Mesenchymal stem cell (in vitro differentiated cells and primary cell): ENCODE measurements at regions not wholly inside any gene's neighbourhood (a gene's known extent, or its start where the extent isn't known, plus 50 kb on each side); places are given as distances from the start of the nearest gene placed in this dataset.
"Not testable (repeated sequence)": the region's sequence is repeated elsewhere in the genome, so short reads cannot be mapped to it uniquely, and the experiment has no call there.

Experiments
- DNase-seq: peaks from one replicate; pipeline ENCODE4 v3.0.0-alpha.2; 2013
- H2AFZ ChIP-seq: one replicate; pipeline ENCODE4 v1.6.1; 2013; ENCODE audit warnings: low read depth, mild to moderate bottlenecking, control low read depth, inconsistent platforms, low read length, moderate library complexity
- H2AK5ac ChIP-seq: 2 replicates; pipeline ENCODE4 v1.6.1; 2013; ENCODE audit warnings: low read length, moderate library complexity, mild to moderate bottlenecking, inconsistent platforms; ENCODE audit not compliant: severe bottlenecking
- H2BK120ac ChIP-seq: one replicate; pipeline ENCODE4 v1.6.1; 2013; ENCODE audit warnings: low read depth, mild to moderate bottlenecking, inconsistent platforms, low read length, moderate library complexity
- H2BK12ac ChIP-seq, 2 experiments: one replicate each; pipeline ENCODE4 v1.6.1; 2013; ENCODE audit warnings: inconsistent platforms in 2 of 2, low read length in 2 of 2, mild to moderate bottlenecking in 2 of 2, moderate library complexity in 2 of 2, control low read depth in 1 of 2
- H2BK15ac ChIP-seq: one replicate; pipeline ENCODE4 v1.6.1; 2013; ENCODE audit warnings: mild to moderate bottlenecking, low read depth, inconsistent platforms; ENCODE audit not compliant: poor library complexity, severe bottlenecking
- H2BK5ac ChIP-seq: 2 replicates; pipeline ENCODE4 v1.6.1; 2013; ENCODE audit warnings: low read depth, mild to moderate bottlenecking, low read length, control low read depth, inconsistent platforms; ENCODE audit not compliant: poor library complexity, severe bottlenecking
- H3K14ac ChIP-seq, 2 experiments: one replicate each; pipeline ENCODE4 v1.6.1; 2013; ENCODE audit warnings: inconsistent platforms in 2 of 2, low read length in 2 of 2, control low read depth in 1 of 2, mild to moderate bottlenecking in 1 of 2, moderate library complexity in 1 of 2
- H3K18ac ChIP-seq, 2 experiments: one replicate each; pipeline ENCODE4 v1.6.1; 2013; ENCODE audit warnings: inconsistent platforms in 2 of 2, low read length in 2 of 2, control low read depth in 1 of 2, low read depth in 1 of 2, mild to moderate bottlenecking in 1 of 2
- H3K23ac ChIP-seq, 2 experiments: one replicate each; pipeline ENCODE4 v1.6.1; 2013; ENCODE audit warnings: inconsistent platforms in 2 of 2, low read length in 2 of 2, mild to moderate bottlenecking in 2 of 2, moderate library complexity in 2 of 2, control low read depth in 1 of 2
- H3K27ac ChIP-seq: 2 replicates; pipeline ENCODE4 v1.5.1; 2013; ENCODE audit warnings: mild to moderate bottlenecking, moderate library complexity, low read length, control low read depth, inconsistent platforms; ENCODE audit not compliant: poor library complexity, severe bottlenecking
- H3K27me3 ChIP-seq, 2 experiments: 2 replicates each; pipeline versions ENCODE4 v1.6.1 to v1.7.0; 2013; ENCODE audit warnings: low read length in 2 of 2, mild to moderate bottlenecking in 2 of 2, moderate library complexity in 2 of 2, control low read depth in 1 of 2, inconsistent platforms in 1 of 2; ENCODE audit not compliant: control insufficient read depth in 1 of 2, insufficient read depth in 1 of 2
- H3K36me3 ChIP-seq, 2 experiments: 2 replicates each; pipeline versions ENCODE4 v1.6.1 to v1.7.0; 2013; ENCODE audit warnings: low read length in 2 of 2, control low read depth in 1 of 2, inconsistent platforms in 1 of 2, low read depth in 1 of 2, mild to moderate bottlenecking in 1 of 2; ENCODE audit not compliant: insufficient read depth in 2 of 2, control insufficient read depth in 1 of 2
- H3K4ac ChIP-seq, 2 experiments: one replicate each; pipeline ENCODE4 v1.6.1; 2013; ENCODE audit warnings: inconsistent platforms in 2 of 2, low read length in 2 of 2, mild to moderate bottlenecking in 2 of 2, moderate library complexity in 2 of 2, control low read depth in 1 of 2, low read depth in 1 of 2
- H3K4me1 ChIP-seq: 2 replicates; pipeline ENCODE4 v1.6.1; 2013; ENCODE audit warnings: low read depth, low read length, control low read depth; ENCODE audit not compliant: control insufficient read depth, insufficient read depth
- H3K4me2 ChIP-seq: 2 replicates; pipeline ENCODE4 v1.6.1; 2013; ENCODE audit warnings: low read length, mild to moderate bottlenecking, inconsistent platforms; ENCODE audit not compliant: poor library complexity, severe bottlenecking
- H3K4me3 ChIP-seq, 2 experiments: 2 replicates each; pipeline versions ENCODE4 v1.5.1 to v1.7.0; 2013; ENCODE audit warnings: low read length in 2 of 2, mild to moderate bottlenecking in 2 of 2, control low read depth in 1 of 2, low read depth in 1 of 2; ENCODE audit not compliant: insufficient read depth in 1 of 2
- H3K79me1 ChIP-seq: replicated peaks from 2 replicates; pipeline ENCODE4 v1.6.1; 2013; ENCODE audit warnings: mild to moderate bottlenecking, control low read depth, low read length, inconsistent platforms; ENCODE audit not compliant: poor library complexity, severe bottlenecking
- H3K9ac ChIP-seq: 2 replicates; pipeline ENCODE4 v1.7.0; 2013; ENCODE audit warnings: mild to moderate bottlenecking, low read length, moderate library complexity
- H3K9me3 ChIP-seq: 2 replicates; pipeline ENCODE4 v1.7.0; 2013; ENCODE audit warnings: mild to moderate bottlenecking, low read length; ENCODE audit not compliant: control insufficient read depth
- H4K8ac ChIP-seq: one replicate; pipeline ENCODE4 v1.6.1; 2013; ENCODE audit warnings: inconsistent platforms, mild to moderate bottlenecking, low read length, moderate library complexity
- H4K91ac ChIP-seq: one replicate; pipeline ENCODE4 v1.6.1; 2013; ENCODE audit warnings: mild to moderate bottlenecking, low read length, inconsistent platforms
- WGBS: methylation state at CpG from one replicate; pipeline ENCODE4 v1.1.7; 2013; ENCODE audit warnings: mixed read lengths; 5-methylcytosine and 5-hydroxymethylcytosine counted together

DNA sequence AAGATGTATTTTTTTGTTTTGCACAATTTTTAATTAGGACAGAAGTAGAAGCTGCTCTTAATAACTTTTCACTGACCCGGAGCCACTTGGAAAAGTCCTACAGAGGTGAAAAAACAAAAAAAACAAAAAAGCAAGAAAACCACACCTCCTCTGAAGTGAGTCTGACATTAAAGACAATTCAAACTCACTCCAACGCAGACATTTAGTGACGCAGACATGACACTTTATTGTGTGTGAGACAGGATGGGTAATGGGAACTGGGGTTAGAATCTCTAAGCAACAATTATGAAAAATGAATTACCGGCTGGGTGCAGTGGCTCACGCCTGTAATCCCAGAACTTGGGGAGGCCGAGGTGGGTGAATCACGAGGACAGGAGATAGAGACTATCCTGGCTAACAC is 370.0 kb upstream of the SPATA31A3 start:
- H2AK5ac ChIP-seq, H3K79me1 ChIP-seq, H3K9me3 ChIP-seq, H3K4me3 ChIP-seq, H4K91ac ChIP-seq, H3K9ac ChIP-seq, H3K4ac ChIP-seq, H3K27ac ChIP-seq, H4K8ac ChIP-seq, H3K23ac ChIP-seq, H3K14ac ChIP-seq, H2BK12ac ChIP-seq, H3K27me3 ChIP-seq, H3K4me2 ChIP-seq, H3K18ac ChIP-seq, H3K4me1 ChIP-seq, H3K36me3 ChIP-seq, DNase-seq, H2AFZ ChIP-seq, H2BK5ac ChIP-seq, H2BK15ac ChIP-seq, H2BK120ac ChIP-seq: not testable (repeated sequence)
- whole genome bisulfite sequencing, result no CpG with 5 or more reads among the region's 7 CpGs

DNA sequence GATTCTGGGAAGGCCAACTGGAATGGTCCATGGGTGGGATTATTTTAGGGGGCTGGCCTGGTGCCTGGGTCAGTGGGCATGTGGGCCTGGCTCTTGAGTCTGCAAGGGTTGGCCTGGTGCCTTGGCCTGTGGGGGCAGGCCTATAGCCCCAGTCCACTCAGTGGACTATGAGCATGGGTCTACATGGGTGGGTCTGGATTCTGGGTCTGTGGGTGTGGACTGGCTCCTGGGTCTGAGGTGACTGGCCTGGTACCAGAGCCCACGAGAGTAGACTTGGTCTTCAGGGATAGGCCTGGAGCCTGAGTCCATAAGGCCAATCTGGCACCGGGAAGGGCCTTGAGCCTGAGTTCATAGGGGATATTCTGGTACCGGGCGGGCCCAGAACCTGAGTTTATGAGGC is 361.6 kb upstream of the SPATA31A3 start:
- WGBS, result no CpG with 5 or more reads among the region's 4 CpGs
- H3K36me3 ChIP-seq, H2BK120ac ChIP-seq, H3K4me1 ChIP-seq, H4K8ac ChIP-seq, H3K9ac ChIP-seq, H3K14ac ChIP-seq, H2AFZ ChIP-seq, H3K18ac ChIP-seq, H3K79me1 ChIP-seq, H4K91ac ChIP-seq, DNase-seq, H3K4me3 ChIP-seq, H3K27ac ChIP-seq, H3K27me3 ChIP-seq, H2BK5ac ChIP-seq, H3K23ac ChIP-seq, H3K4me2 ChIP-seq, H2BK15ac ChIP-seq, H2AK5ac ChIP-seq, H3K4ac ChIP-seq, H3K9me3 ChIP-seq, H2BK12ac ChIP-seq: not testable (repeated sequence)

DNA sequence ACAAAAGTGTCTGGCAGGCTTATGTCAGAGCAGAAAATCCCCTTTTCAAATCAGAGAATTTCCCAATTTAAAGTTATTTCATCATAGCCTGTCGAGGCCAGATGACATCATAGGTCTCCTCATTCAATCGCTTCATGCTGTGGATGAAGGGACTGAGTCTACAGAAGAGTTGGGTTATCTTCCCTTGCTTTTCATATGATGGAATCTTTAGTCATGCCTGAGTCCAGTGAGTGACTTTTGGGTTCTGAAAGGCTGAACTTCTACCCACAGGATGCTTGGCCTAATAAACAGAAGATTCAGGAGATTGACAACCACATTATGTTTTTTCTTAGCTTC is 357.0 kb upstream of the SPATA31A3 start:
- H4K8ac ChIP-seq, H3K27ac ChIP-seq, H2BK15ac ChIP-seq, H3K9ac ChIP-seq, H3K27me3 ChIP-seq, H4K91ac ChIP-seq, H2BK120ac ChIP-seq, H3K18ac ChIP-seq, H2AK5ac ChIP-seq, H3K9me3 ChIP-seq, H3K23ac ChIP-seq, H3K4me3 ChIP-seq, H3K14ac ChIP-seq, H3K36me3 ChIP-seq, H2BK12ac ChIP-seq, H3K4me2 ChIP-seq, H3K79me1 ChIP-seq, H2AFZ ChIP-seq, DNase-seq, H2BK5ac ChIP-seq, H3K4ac ChIP-seq, H3K4me1 ChIP-seq: not testable (repeated sequence)
- WGBS, result no CpG with 5 or more reads among the region's 2 CpGs

DNA sequence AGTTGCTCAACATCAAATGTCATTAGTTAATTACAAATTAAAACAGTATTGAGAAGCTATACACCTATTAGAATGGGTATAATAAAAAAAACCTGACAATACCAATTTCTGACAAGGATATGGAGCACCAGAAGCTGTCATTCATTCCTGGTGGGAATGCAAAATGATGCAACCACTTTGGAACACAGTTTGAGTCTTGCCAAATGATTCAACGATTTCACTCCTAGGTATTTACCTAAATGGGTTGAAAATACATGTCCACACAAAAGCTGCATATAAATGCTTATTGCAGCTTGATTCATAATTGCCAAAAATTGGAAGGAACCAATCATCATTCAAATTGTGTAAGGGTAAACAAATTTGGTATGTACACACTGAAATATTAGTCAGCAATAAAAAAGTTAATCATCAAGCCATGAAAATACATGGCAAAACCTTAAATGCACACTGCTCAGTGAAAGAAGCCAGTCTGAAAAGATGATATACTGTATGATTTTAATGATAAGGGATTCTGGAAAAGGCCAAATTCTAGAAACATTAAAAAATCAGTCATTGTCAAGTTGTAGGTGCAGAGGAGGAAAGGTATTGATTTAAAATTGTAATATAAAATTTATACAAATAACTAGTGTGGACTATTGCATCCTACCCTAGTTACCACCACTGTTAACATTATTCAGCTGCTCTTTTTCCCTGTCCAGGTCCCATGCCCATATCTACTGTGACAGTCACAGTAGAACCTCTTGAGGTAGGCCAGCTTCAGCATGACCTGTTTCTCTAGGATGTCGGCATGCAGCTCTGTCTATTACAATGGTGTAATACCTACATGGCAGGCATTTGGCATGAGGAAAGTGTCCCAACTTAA is 356.4 kb upstream of the SPATA31A3 start:
- H2BK120ac ChIP-seq, H3K14ac ChIP-seq, DNase-seq: not testable (repeated sequence)

More for the DNA sequence above, 356.4 kb upstream of the SPATA31A3 start:
- not testable (repeated sequence) for H3K9me3 ChIP-seq, H3K23ac ChIP-seq, H2AFZ ChIP-seq, H3K27ac ChIP-seq, H3K9ac ChIP-seq, H3K4me3 ChIP-seq, H2AK5ac ChIP-seq, H2BK15ac ChIP-seq, H2BK5ac ChIP-seq, H3K79me1 ChIP-seq, H4K8ac ChIP-seq, H3K18ac ChIP-seq, H2BK12ac ChIP-seq, H3K27me3 ChIP-seq, H3K36me3 ChIP-seq, H3K4me1 ChIP-seq, H3K4ac ChIP-seq, H4K91ac ChIP-seq, H3K4me2 ChIP-seq
- no CpG with 5 or more reads among the region's 2 CpGs for WGBS
